ENCODE measurements at regions not wholly inside any gene's neighbourhood (a gene's known extent, or its start where the extent isn't known, plus 50 kb on each side); places are given as distances from the start of the nearest gene placed in this dataset.
"Not testable (repeated sequence)": the region's sequence is repeated elsewhere in the genome, so short reads cannot be mapped to it uniquely, and the experiment has no call there.

GRCh38 chr4:189506080-189506479, 434.6 kb upstream of the FRG1 start:
- no peaks in the 10 kb centered on the region for H3K36me3 Mint-ChIP-seq (ENCODE audit: low read depth)
- no peaks in the 10 kb centered on the region for H3K4me1 Mint-ChIP-seq
- ATAC-seq (no peak), DNase-seq (no peak)
- no peaks in the 10 kb centered on the region for H3K9me3 ChIP-seq (ENCODE audit: control insufficient read depth, low read length, poor library complexity, severe bottlenecking)
- H3K27me3 Mint-ChIP-seq = no peaks in the 10 kb centered on the region
- H3K27ac Mint-ChIP-seq = no peak overlapping the region
- no peak overlapping the region for H3K4me3 Mint-ChIP-seq

- H3K27me3 Mint-ChIP-seq = no peaks in the 10 kb centered on the region
- H3K4me1 Mint-ChIP-seq = no peaks in the 10 kb centered on the region
- no peak for DNase-seq
- no peak overlapping the region for H3K27ac Mint-ChIP-seq
- H3K9me3 ChIP-seq (ENCODE audit: control insufficient read depth, low read length, poor library complexity, severe bottlenecking) = no peaks in the 10 kb centered on the region
- no peak for ATAC-seq
- H3K36me3 Mint-ChIP-seq (ENCODE audit: low read depth) = no peaks in the 10 kb centered on the region
- no peak overlapping the region for H3K4me3 Mint-ChIP-seq
Measured at GRCh38 chr4:189507060-189507459, 433.6 kb upstream of the FRG1 start.

DNA sequence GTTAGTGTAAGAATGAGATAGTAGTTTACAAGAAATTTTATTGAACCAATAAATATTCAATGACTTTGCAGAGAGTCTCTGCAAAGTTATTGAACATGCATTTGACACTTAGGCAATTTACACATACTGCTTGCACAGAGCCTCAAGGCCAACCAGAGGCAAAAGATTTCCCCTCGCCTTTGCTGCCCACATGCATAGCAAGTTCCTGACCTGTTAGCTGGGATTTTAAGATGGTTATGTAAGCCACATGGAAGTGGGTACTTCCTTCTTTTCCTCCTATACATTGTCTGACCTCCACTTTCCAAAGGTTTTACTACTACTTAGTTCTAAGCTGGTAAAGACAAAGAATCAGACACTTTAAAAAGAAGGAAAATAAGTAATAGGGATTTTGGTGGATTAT, 430.1 kb upstream of the FRG1 start:
- ATAC-seq (no peak), DNase-seq (no peak)
- no peak overlapping the region for H3K27ac Mint-ChIP-seq
- no peaks in the 10 kb centered on the region for H3K36me3 Mint-ChIP-seq (ENCODE audit: low read depth)
- no peaks in the 10 kb centered on the region for H3K4me1 Mint-ChIP-seq
- no peaks in the 10 kb centered on the region for H3K9me3 ChIP-seq (ENCODE audit: control insufficient read depth, low read length, poor library complexity, severe bottlenecking)
- H3K27me3 Mint-ChIP-seq = no peaks in the 10 kb centered on the region
- no peak overlapping the region for H3K4me3 Mint-ChIP-seq

DNA sequence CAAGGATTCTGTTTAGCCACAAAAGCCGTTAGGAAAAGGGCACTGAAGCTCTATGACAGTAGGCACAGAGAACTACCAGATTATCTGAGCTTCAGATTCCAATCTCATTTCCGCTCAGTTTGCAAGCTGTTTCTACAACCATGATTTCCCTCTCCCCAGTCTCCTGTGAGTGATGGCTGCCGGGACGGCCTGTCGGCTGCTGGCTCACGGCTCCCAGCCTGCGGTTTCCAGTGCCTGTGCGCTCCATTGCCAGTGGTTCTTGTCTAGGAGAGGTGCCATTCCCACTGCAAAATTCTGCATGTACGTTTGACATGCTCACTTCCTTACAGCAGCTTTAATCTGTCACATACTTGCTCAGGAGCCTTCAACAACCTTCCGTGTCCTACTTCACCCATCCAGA, 429.1 kb upstream of the FRG1 start:
- H3K36me3 Mint-ChIP-seq (ENCODE audit: low read depth) = no peaks in the 10 kb centered on the region
- no peak for ATAC-seq
- H3K4me3 Mint-ChIP-seq = no peak overlapping the region
- no peaks in the 10 kb centered on the region for H3K4me1 Mint-ChIP-seq
- no peak overlapping the region for H3K27ac Mint-ChIP-seq
- DNase-seq = no peak
- no peaks in the 10 kb centered on the region for H3K27me3 Mint-ChIP-seq
- no peaks in the 10 kb centered on the region for H3K9me3 ChIP-seq (ENCODE audit: control insufficient read depth, low read length, poor library complexity, severe bottlenecking)

GRCh38 chr4:189513421-189513820, 427.3 kb upstream of the FRG1 start:
- Mint-ChIP-seq H3K36me3 (ENCODE audit: low read depth) (no peaks in the 10 kb centered on the region), H3K4me3 (no peak overlapping the region), H3K27ac (no peak overlapping the region), H3K27me3 (no peaks in the 10 kb centered on the region), H3K4me1 (no peaks in the 10 kb centered on the region)
- ATAC-seq = no peak
- no peaks in the 10 kb centered on the region for H3K9me3 ChIP-seq (ENCODE audit: control insufficient read depth, low read length, poor library complexity, severe bottlenecking)
- DNase-seq = no peak

DNA sequence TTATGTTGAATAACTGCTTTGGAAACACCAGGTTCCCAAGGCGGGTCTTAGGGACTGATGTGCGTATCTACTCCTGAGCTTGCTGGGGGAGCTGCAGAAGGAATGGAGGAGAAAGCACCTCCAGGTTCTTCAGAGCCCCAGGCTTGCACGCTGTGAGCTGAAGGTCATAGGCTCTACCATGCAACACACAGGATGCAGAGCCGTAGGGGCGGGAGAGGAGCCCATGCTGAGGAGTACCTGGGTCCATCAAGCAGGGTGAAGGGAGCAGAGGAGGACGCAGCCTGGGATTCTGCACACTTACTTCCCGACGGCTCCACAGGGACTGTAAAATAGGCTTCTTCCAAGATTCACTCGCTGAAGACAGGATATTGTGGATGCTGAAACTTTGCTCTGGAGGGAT, 426.5 kb upstream of the FRG1 start:
- no peaks in the 10 kb centered on the region for H3K27me3 Mint-ChIP-seq
- no peaks in the 10 kb centered on the region for H3K9me3 ChIP-seq (ENCODE audit: control insufficient read depth, low read length, poor library complexity, severe bottlenecking)
- DNase-seq = no peak
- H3K36me3 Mint-ChIP-seq (ENCODE audit: low read depth) = no peaks in the 10 kb centered on the region
- no peaks in the 10 kb centered on the region for H3K4me1 Mint-ChIP-seq
- H3K4me3 Mint-ChIP-seq = no peak overlapping the region
- no peak for ATAC-seq
- H3K27ac Mint-ChIP-seq = no peak overlapping the region

DNA sequence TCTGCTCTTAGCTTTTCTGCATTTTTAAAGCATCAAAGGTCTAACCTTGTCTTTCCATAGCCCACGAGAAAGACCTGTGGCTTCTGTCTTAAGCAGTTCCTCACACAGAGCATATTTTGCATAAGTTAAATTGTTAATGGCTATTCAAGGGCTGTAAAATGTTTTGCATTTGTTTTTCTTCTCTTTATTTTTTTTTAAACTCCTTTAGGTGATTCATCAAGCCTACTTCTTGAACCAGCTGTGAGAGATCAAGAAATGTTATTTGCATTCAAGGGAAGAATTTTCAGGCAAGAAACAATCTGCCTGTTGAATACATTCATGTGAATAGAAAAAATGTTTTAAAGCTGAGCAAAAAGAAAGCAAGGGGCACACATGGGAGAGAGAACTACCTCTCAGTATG, 423.8 kb upstream of the FRG1 start:
- Mint-ChIP-seq H3K4me3 (no peak overlapping the region), H3K36me3 (ENCODE audit: low read depth) (no peaks in the 10 kb centered on the region)
- no peak for ATAC-seq

DNA sequence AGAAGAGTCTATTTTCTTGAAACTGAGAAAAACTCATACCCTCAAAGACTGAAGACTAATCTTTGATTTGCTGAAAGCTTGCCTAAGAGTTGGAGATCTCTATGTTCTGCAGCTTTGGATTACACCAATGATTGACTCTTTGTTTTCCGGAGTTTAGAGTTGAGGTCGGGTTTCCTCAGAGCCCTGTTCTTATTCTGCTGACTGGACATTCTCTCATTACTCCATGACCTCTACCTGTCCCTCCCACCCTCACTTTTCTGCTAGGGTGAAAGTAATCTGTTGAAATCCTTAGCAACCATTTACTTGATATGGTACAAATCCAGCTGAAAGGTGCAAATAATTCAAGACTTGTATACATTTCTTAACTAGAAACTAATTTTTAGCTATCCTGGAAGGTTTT, 421.5 kb upstream of the FRG1 start:
- H3K4me1 Mint-ChIP-seq = no peaks in the 10 kb centered on the region
- H3K9me3 ChIP-seq (ENCODE audit: control insufficient read depth, low read length, poor library complexity, severe bottlenecking) = no peaks in the 10 kb centered on the region
- no peaks in the 10 kb centered on the region for H3K27me3 Mint-ChIP-seq
- no peak overlapping the region for H3K27ac Mint-ChIP-seq
- H3K36me3 Mint-ChIP-seq (ENCODE audit: low read depth) = no peaks in the 10 kb centered on the region
- ATAC-seq (no peak), DNase-seq (no peak)
- H3K4me3 Mint-ChIP-seq = no peak overlapping the region

More for the DNA sequence above, 423.8 kb upstream of the FRG1 start:
- Mint-ChIP-seq H3K27ac (no peak overlapping the region), H3K27me3 (no peaks in the 10 kb centered on the region), H3K4me1 (no peaks in the 10 kb centered on the region)
- no peaks in the 10 kb centered on the region for H3K9me3 ChIP-seq (ENCODE audit: control insufficient read depth, low read length, poor library complexity, severe bottlenecking)
- DNase-seq = no peak

DNA sequence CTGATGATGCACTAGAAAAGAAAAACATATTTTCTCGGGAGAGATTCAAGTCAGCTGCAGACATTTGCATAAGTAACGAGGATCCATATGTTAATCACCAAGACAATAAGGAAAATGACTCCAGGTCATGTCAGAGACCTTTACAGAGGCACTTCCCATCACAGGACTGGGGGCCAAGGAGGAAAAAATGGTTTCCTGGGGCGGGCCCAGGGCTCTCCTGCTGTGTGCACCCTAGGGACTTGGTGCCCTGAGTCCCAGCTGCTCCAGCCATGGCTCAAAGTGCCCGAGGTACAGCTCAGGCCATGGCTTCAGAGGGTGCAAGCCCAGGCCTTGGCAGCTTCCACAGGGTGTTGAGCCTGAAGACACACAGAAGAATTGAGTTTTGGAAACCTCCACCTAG, 415.4 kb upstream of the FRG1 start:
- ATAC-seq (no peak), DNase-seq (no peak)
- Mint-ChIP-seq H3K4me1 (no peaks in the 10 kb centered on the region), H3K36me3 (ENCODE audit: low read depth) (no peaks in the 10 kb centered on the region), H3K27ac (no peak overlapping the region), H3K4me3 (no peak overlapping the region), H3K27me3 (no peaks in the 10 kb centered on the region)
- no peaks in the 10 kb centered on the region for H3K9me3 ChIP-seq (ENCODE audit: control insufficient read depth, low read length, poor library complexity, severe bottlenecking)

GRCh38 chr4:189530848-189531247, 409.8 kb upstream of the FRG1 start:
- no peak for DNase-seq
- no peaks in the 10 kb centered on the region for H3K4me1 Mint-ChIP-seq
- no peak for ATAC-seq
- H3K4me3 Mint-ChIP-seq = no peak overlapping the region
- no peaks in the 10 kb centered on the region for H3K36me3 Mint-ChIP-seq (ENCODE audit: low read depth)
- no peaks in the 10 kb centered on the region for H3K9me3 ChIP-seq (ENCODE audit: control insufficient read depth, low read length, poor library complexity, severe bottlenecking)
- no peak overlapping the region for H3K27ac Mint-ChIP-seq
- no peaks in the 10 kb centered on the region for H3K27me3 Mint-ChIP-seq

DNA sequence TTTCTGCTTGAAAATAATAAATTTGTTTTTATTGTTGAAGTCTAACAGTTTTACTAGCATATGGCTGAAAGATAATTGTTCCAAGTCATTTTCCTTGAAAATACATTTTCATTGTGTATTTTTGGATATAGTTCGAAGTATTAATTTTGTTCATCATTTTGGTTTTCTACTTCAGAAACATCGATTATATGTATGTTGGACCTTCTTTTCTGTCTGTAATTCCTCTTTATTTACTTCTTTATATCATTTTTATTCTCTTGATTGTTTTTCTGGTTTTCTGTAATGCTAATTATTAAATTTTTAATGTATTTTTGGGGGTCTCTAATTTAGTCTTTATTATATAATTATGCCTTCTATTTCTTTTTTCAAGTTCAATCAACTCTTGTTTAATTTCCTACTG, 407.1 kb upstream of the FRG1 start:
- no peaks in the 10 kb centered on the region for H3K9me3 ChIP-seq (ENCODE audit: control insufficient read depth, low read length, poor library complexity, severe bottlenecking)
- H3K27ac Mint-ChIP-seq = no peak overlapping the region
- no peaks in the 10 kb centered on the region for H3K27me3 Mint-ChIP-seq
- ATAC-seq = no peak
- no peaks in the 10 kb centered on the region for H3K36me3 Mint-ChIP-seq (ENCODE audit: low read depth)
- H3K4me1 Mint-ChIP-seq = no peaks in the 10 kb centered on the region
- no peak for DNase-seq
- H3K4me3 Mint-ChIP-seq = no peak overlapping the region

GRCh38 chr4:189547559-189547958, 393.1 kb upstream of the FRG1 start:
- no peak for DNase-seq
- Mint-ChIP-seq H3K4me3 (no peak overlapping the region), H3K27me3 (no peaks in the 10 kb centered on the region), H3K27ac (no peak overlapping the region), H3K4me1 (no peaks in the 10 kb centered on the region), H3K36me3 (ENCODE audit: low read depth) (no peaks in the 10 kb centered on the region)
- no peaks in the 10 kb centered on the region for H3K9me3 ChIP-seq (ENCODE audit: control insufficient read depth, low read length, poor library complexity, severe bottlenecking)
- ATAC-seq = no peak

- Mint-ChIP-seq H3K27ac (no peak overlapping the region), H3K36me3 (ENCODE audit: low read depth) (no peaks in the 10 kb centered on the region), H3K4me1 (no peaks in the 10 kb centered on the region), H3K4me3 (no peak overlapping the region), H3K27me3 (no peaks in the 10 kb centered on the region)
- DNase-seq = no peak
- H3K9me3 ChIP-seq (ENCODE audit: control insufficient read depth, low read length, poor library complexity, severe bottlenecking) = no peaks in the 10 kb centered on the region
- no peak for ATAC-seq
Measured at GRCh38 chr4:189548484-189549125, 392.1 kb upstream of the FRG1 start.

DNA sequence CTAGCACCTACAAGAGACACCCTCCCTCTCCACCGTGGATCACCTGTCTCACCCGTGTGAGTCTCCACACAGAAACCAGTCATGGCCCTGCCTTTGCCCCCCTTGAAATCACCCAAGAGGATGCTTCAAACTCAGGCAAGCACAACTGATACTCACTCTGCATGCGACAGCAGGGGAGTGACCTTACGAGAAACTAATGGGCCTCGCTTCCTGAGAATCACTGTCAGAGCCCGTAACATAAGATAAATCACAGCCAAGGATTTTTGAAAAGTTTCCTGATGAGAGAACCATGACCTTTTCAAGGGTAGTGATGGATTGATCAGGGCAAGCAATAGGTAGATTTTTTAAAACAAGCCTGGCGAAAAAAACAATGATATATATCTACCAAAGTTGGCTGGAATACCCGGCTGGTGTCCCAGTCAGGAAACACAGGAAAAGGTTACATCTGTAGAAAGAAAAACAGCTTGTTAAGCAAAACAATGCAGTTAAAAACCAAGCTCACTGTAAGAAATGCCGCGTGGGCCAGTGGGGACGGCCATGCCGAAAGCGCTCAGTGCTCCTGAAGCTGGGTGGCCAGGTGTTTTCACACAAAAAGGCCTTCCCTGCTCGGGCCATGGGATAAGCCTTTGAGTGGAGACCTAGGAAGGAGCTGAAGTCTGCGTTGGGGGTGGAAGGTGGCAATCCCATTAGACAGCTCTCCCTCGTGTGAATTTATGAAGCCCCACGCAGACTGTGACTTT, 388.6 kb upstream of the FRG1 start:
- not testable (repeated sequence) for H3K4me1 Mint-ChIP-seq; H3K27ac Mint-ChIP-seq; DNase-seq; H3K4me3 Mint-ChIP-seq; H3K27me3 Mint-ChIP-seq; ATAC-seq; H3K36me3 Mint-ChIP-seq (ENCODE audit: low read depth); H3K9me3 ChIP-seq (ENCODE audit: control insufficient read depth, low read length, poor library complexity, severe bottlenecking)

Measured in T-helper 17 cell (primary cell).